Neuronal stem cell (in vitro differentiated cells): ENCODE measurements at regions not wholly inside any gene's neighbourhood (a gene's known extent, or its start where the extent isn't known, plus 50 kb on each side); places are given as distances from the start of the nearest gene placed in this dataset.

ENCODE experiments used
- DNase-seq: peaks from one replicate; pipeline ENCODE4 v3.0.0-alpha.2; 2013; ENCODE audit warnings: low spot score
- H2AFZ ChIP-seq: one replicate; pipeline ENCODE4 v1.6.1; 2013; ENCODE audit warnings: mild to moderate bottlenecking, low read length, inconsistent platforms
- H2AK5ac ChIP-seq: 2 replicates; pipeline ENCODE4 v1.6.1; 2013; ENCODE audit warnings: low read depth, mild to moderate bottlenecking, inconsistent platforms, low read length, moderate library complexity, mixed read lengths
- H2BK120ac ChIP-seq: 2 replicates; pipeline ENCODE4 v1.6.1; 2013; ENCODE audit warnings: low read depth, mild to moderate bottlenecking, inconsistent platforms, low read length, moderate library complexity, mixed read lengths
- H2BK12ac ChIP-seq: one replicate; pipeline ENCODE4 v1.6.1; 2013; ENCODE audit warnings: low read length, inconsistent platforms
- H2BK15ac ChIP-seq: 2 replicates; pipeline ENCODE4 v1.6.1; 2013; ENCODE audit warnings: mild to moderate bottlenecking, low read length, inconsistent platforms, mixed read lengths
- H2BK5ac ChIP-seq: one replicate; pipeline ENCODE4 v1.6.1; 2013; ENCODE audit warnings: inconsistent platforms, mild to moderate bottlenecking, low read length, moderate library complexity
- H3K14ac ChIP-seq: one replicate; pipeline ENCODE4 v1.6.1; 2013; ENCODE audit warnings: low read length, inconsistent platforms
- H3K18ac ChIP-seq: 2 replicates; pipeline ENCODE4 v1.6.1; 2013; ENCODE audit warnings: low read length, inconsistent platforms
- H3K23ac ChIP-seq: 2 replicates; pipeline ENCODE4 v1.6.1; 2013; ENCODE audit warnings: low read depth, mild to moderate bottlenecking, mixed read lengths, low read length, inconsistent platforms; ENCODE audit not compliant: poor library complexity
- H3K27ac ChIP-seq: replicated peaks from 3 replicates; pipeline ENCODE4 v1.5.1; 2013; ENCODE audit warnings: low read length, inconsistent platforms
- H3K27me3 ChIP-seq, 3 experiments: 2 replicates each; pipeline ENCODE4 v1.6.1; 2013; ENCODE audit warnings: low read length in 3 of 3, mild to moderate bottlenecking in 2 of 3, inconsistent platforms in 1 of 3, low read depth in 1 of 3, mixed read lengths in 1 of 3, moderate library complexity in 1 of 3; ENCODE audit not compliant: control insufficient read depth in 3 of 3, insufficient read depth in 3 of 3
- H3K36me3 ChIP-seq, 2 donors: replicated peaks in 1 of 2; 2 replicates each; pipeline ENCODE4 v1.6.1; 2013; ENCODE audit warnings: low read length in 2 of 2; ENCODE audit not compliant: control insufficient read depth in 2 of 2, insufficient read depth in 2 of 2
- H3K4ac ChIP-seq: 2 replicates; pipeline ENCODE4 v1.6.1; 2013; ENCODE audit warnings: inconsistent platforms, mild to moderate bottlenecking, low read length, moderate library complexity
- H3K4me1 ChIP-seq, 2 donors: 1 replicate in 1 of 2; 2 replicates in 1 of 2; pipeline ENCODE4 v1.6.1; 2013; ENCODE audit warnings: low read length in 2 of 2, low read depth in 1 of 2; ENCODE audit not compliant: control insufficient read depth in 2 of 2, insufficient read depth in 1 of 2
- H3K4me2 ChIP-seq: one replicate; pipeline ENCODE4 v1.6.1; 2013; ENCODE audit warnings: mild to moderate bottlenecking, low read length, inconsistent platforms; ENCODE audit not compliant: insufficient read depth, poor library complexity, severe bottlenecking
- H3K4me3 ChIP-seq, 2 donors: 2 replicates each; pipeline ENCODE4 v1.5.1; 2013; ENCODE audit warnings: low read length in 2 of 2, mild to moderate bottlenecking in 2 of 2, inconsistent platforms in 1 of 2, moderate library complexity in 1 of 2
- H3K79me1 ChIP-seq: one replicate; pipeline ENCODE4 v1.6.1; 2013; ENCODE audit warnings: low read depth, mild to moderate bottlenecking, inconsistent platforms, low read length, moderate library complexity
- H3K9ac ChIP-seq: one replicate; pipeline ENCODE4 v1.6.1; 2013; ENCODE audit warnings: mild to moderate bottlenecking, low read depth, low read length, inconsistent platforms; ENCODE audit not compliant: poor library complexity
- H3K9me3 ChIP-seq, 2 donors: replicated peaks in 1 of 2; 2 replicates each; pipeline versions ENCODE3 to v1.6.1; 2013; ENCODE audit warnings: low read length in 2 of 2, mild to moderate bottlenecking in 2 of 2, inconsistent platforms in 1 of 2, low read depth in 1 of 2, mixed read lengths in 1 of 2, moderate library complexity in 1 of 2; ENCODE audit not compliant: control insufficient read depth in 2 of 2, insufficient read depth in 1 of 2
- H4K8ac ChIP-seq: one replicate; pipeline ENCODE4 v1.6.1; 2013; ENCODE audit warnings: low read depth, mild to moderate bottlenecking, inconsistent platforms, low read length, moderate library complexity
- H4K91ac ChIP-seq: one replicate; pipeline ENCODE4 v1.6.1; 2013; ENCODE audit warnings: low read length, low read depth, mild to moderate bottlenecking, inconsistent platforms; ENCODE audit not compliant: poor library complexity
- WGBS, 2 donors: extraction: QIAGEN DNeasy Blood & Tissue Kit; methylation state at CpG; one replicate each; pipeline ENCODE4 v1.1.7; 2013; ENCODE audit warnings: missing lambda C conversion rate in 2 of 2, mixed read lengths in 1 of 2; ENCODE audit not compliant: insufficient read length in 2 of 2, insufficient replicate concordance in 1 of 2; ENCODE audit errors: extremely low coverage in 2 of 2; 5-methylcytosine and 5-hydroxymethylcytosine counted together

- Histone ChIP-seq H2AFZ (no peak overlapping the region), H2BK120ac (no peak overlapping the region), H2BK15ac (no peak overlapping the region), H4K91ac (no peak overlapping the region), H3K9ac (no peak overlapping the region), H3K27ac (no peak overlapping the region), H3K18ac (peak overlapping the region; percentile 62), H3K23ac (no peak overlapping the region), H3K4me1 (peaks cover 11 to 27% of the 10 kb centered on the region in 2 donors), H2BK5ac (no peak overlapping the region), H2AK5ac (peak overlapping the region; percentile 77), H3K4me3 (no peak overlapping the region), H3K79me1 (no peaks in the 10 kb centered on the region), H3K4me2 (no peak overlapping the region), H3K9me3 (peaks cover 2 to 3% of the 10 kb centered on the region in 2 donors), H3K4ac (no peak overlapping the region), H3K36me3 (no peaks in the 10 kb centered on the region), H4K8ac (no peak overlapping the region), H3K27me3 (peaks cover 0 to 3% (median 0%) of the 10 kb centered on the region in 3 experiments), H2BK12ac (peak overlapping the region; percentile 86), H3K14ac (no peak overlapping the region)
- WGBS, 2 donors, result no CpG with 5 or more reads among the region's 16 CpGs
- DNase-seq, result no peak
Observed at GRCh38 chr2:128544321-128545037, 225.8 kb upstream of the HS6ST1 start.

DNA sequence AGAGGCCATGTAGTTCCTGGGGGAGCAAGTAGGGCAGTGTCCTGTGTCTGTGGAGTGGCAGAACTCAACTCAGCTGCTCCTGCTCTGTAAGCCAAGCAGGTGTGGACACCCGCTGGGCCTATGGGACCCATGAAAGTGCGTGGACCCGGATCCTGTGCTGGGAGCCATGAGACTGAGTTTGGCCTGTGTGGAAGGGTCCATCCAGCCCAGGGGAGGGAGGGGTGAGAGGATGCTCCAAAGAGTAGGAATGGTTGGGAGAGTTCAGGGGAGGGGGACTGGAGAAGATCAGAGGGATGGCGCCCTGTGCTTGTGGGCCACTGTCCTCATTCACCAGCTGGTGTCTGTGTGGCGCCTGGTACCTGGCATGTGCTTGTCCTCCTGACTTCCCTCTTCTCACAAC lies 226.4 kb upstream of the HS6ST1 start:
- Histone ChIP-seq H3K36me3 (no peaks in the 10 kb centered on the region), H2BK120ac (no peak overlapping the region), H2BK12ac (peak overlapping the region; percentile 35), H3K4me1 (peaks cover 17 to 33% of the 10 kb centered on the region in 2 donors), H3K18ac (peak overlapping the region; percentile 62), H3K27ac (no peak overlapping the region), H2AFZ (no peak overlapping the region), H3K9me3 (peaks cover 2 to 3% of the 10 kb centered on the region in 2 donors), H2BK15ac (no peak overlapping the region), H3K27me3 (peaks cover 0 to 3% (median 0%) of the 10 kb centered on the region in 3 experiments), H3K23ac (no peak overlapping the region), H2BK5ac (no peak overlapping the region), H3K79me1 (no peaks in the 10 kb centered on the region), H3K4me3 (no peak overlapping the region), H3K9ac (no peak overlapping the region), H3K4me2 (no peak overlapping the region), H2AK5ac (no peak overlapping the region), H4K91ac (no peak overlapping the region), H4K8ac (no peak overlapping the region), H3K14ac (no peak overlapping the region), H3K4ac (peak overlapping the region; percentile 60)
- WGBS, 2 donors, result no CpG with 5 or more reads among the region's 5 CpGs
- DNase-seq, result no peak

GRCh38 chr2:128545829-128546228 lies 227.2 kb upstream of the HS6ST1 start:
- Histone ChIP-seq H3K18ac (no peak overlapping the region), H3K9ac (no peak overlapping the region), H3K4ac (no peak overlapping the region), H3K14ac (no peak overlapping the region), H3K9me3 (peaks cover under 1 to 2% of the 10 kb centered on the region in 2 donors), H3K36me3 (no peaks in the 10 kb centered on the region), H2BK120ac (no peak overlapping the region), H3K27ac (no peak overlapping the region), H4K8ac (no peak overlapping the region), H3K79me1 (no peaks in the 10 kb centered on the region), H2BK15ac (no peak overlapping the region), H2BK12ac (no peak overlapping the region), H3K4me1 (peaks cover 18 to 40% of the 10 kb centered on the region in 2 donors), H3K4me3 (no peak overlapping the region), H2AFZ (no peak overlapping the region), H2BK5ac (no peak overlapping the region), H4K91ac (no peak overlapping the region), H3K23ac (no peak overlapping the region), H3K4me2 (no peak overlapping the region), H3K27me3 (peaks cover 0 to 3% (median 0%) of the 10 kb centered on the region in 3 experiments), H2AK5ac (no peak overlapping the region)
- no CpG with 5 or more reads among the region's 7 CpGs for WGBS, 2 donors
- no peak for DNase-seq

- H2BK120ac ChIP-seq, result no peak overlapping the region
- H2AK5ac ChIP-seq, result no peak overlapping the region
- no peaks in the 10 kb centered on the region for H3K79me1 ChIP-seq
- H4K91ac ChIP-seq, result no peak overlapping the region
- H2BK12ac ChIP-seq, result no peak overlapping the region
- H2BK15ac ChIP-seq, result no peak overlapping the region
- no peaks in the 10 kb centered on the region for H3K36me3 ChIP-seq
- H3K4ac ChIP-seq, result no peak overlapping the region
- peaks cover 16 to 40% of the 10 kb centered on the region in 2 donors for H3K4me1 ChIP-seq
- H3K4me3 ChIP-seq, result no peak overlapping the region
- no peak overlapping the region for H4K8ac ChIP-seq
- H3K14ac ChIP-seq, result no peak overlapping the region
- H2AFZ ChIP-seq, result no peak overlapping the region
- no CpG with 5 or more reads among the region's 3 CpGs for WGBS, 2 donors
- H3K4me2 ChIP-seq, result no peak overlapping the region
- peaks cover 0 to 3% (median 0%) of the 10 kb centered on the region in 3 experiments for H3K27me3 ChIP-seq
- no peak overlapping the region for H3K18ac ChIP-seq
- no peak overlapping the region for H3K9ac ChIP-seq
- H3K9me3 ChIP-seq, result peaks cover 0 to 2% of the 10 kb centered on the region in 2 donors
- no peak for DNase-seq
- H3K23ac ChIP-seq, result no peak overlapping the region
- no peak overlapping the region for H3K27ac ChIP-seq
- no peak overlapping the region for H2BK5ac ChIP-seq
Observed at GRCh38 chr2:128547667-128548066, 229.0 kb upstream of the HS6ST1 start.
